Right ventricle myocardium inferior (tissue), 1 donor: ENCODE measurements at regions not wholly inside any gene's neighbourhood (a gene's known extent, or its start where the extent isn't known, plus 50 kb on each side); places are given as distances from the start of the nearest gene placed in this dataset.
"Not testable (repeated sequence)": the region's sequence is repeated elsewhere in the genome, so short reads cannot be mapped to it uniquely, and the experiment has no call there.

ENCODE experiments used
- ATAC-seq: fragments of 200-7000 bp; cut with Tn5 transposase; one replicate; pipeline ENCODE4 v1.9.1; 2020; ENCODE audit warnings: mild to moderate bottlenecking, moderate library complexity
- DNase-seq: peaks from one replicate; pipeline ENCODE4 v3.0.0; 2021; ENCODE audit errors: missing footprints
- intact Hi-C: fragments of 100-400 bp; cut with DNase I; formaldehyde crosslinking; loops from one replicate; pipeline ENCODE4 v1.11.0; 2022
- donor health status: DM: no; HTN: yes; CAD: no; lungs with severe emphysema.

GRCh38 chr20:50429412-50429811 is 80.8 kb upstream of the PTPN1 start:
- DNase-seq (no peak), ATAC-seq (no peak)
- intact Hi-C loops: no loop called here

DNA sequence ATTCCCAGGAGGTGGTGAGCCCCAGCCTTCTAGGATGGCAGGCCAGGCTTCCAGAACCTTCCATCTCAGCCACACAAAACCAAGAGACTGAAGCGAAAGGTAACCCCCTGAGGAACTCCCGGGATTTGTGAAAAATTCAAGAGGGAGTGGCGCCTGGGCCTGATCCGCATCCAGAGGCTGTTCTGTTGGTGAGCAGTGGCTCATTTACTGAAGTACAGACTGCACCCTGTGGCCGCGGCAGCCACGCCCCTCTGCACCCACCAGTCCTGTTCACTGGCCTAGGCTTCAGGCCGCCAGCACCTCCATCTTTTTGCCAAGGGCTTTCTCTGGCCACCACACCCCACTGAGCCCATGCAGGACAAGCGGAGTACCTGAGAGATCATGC is 79.1 kb upstream of the PTPN1 start:
- DNase-seq (no peak), ATAC-seq (no peak)
- intact Hi-C loops: no loop called here

GRCh38 chr20:50433001-50433761 is 77.0 kb upstream of the PTPN1 start:
- no peak for ATAC-seq
- no peak for DNase-seq
- intact Hi-C loops: no loop called here

DNA sequence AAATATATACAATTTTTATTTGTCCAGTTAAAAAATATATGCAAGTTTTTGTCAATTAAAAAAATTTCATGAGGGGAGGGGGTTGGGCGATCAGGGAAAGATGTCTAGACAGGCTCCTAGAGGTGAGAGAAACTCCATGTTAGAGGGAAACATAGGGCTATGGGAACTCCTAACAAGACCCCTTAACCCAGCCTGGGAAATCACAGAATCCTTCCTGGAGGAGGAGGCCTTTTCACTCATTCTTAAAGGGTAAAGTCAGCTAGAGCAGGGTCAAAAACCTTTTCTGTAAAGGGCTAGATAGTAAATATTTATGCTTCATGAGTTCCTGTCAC is 75.9 kb upstream of the PTPN1 start:
- ATAC-seq (no peak), DNase-seq (no peak)
- intact Hi-C loops: no loop called here

- ATAC-seq: no peak
- DNase-seq: no peak
- intact Hi-C loops: no loop called here
These were observed 75.4 kb upstream of the PTPN1 start for GRCh38 chr20:50434653-50435396.

- intact Hi-C loops: no loop called here
- no peak for DNase-seq
- ATAC-seq: no peak
These were observed 74.7 kb upstream of the PTPN1 start for GRCh38 chr20:50435397-50436051.

DNA sequence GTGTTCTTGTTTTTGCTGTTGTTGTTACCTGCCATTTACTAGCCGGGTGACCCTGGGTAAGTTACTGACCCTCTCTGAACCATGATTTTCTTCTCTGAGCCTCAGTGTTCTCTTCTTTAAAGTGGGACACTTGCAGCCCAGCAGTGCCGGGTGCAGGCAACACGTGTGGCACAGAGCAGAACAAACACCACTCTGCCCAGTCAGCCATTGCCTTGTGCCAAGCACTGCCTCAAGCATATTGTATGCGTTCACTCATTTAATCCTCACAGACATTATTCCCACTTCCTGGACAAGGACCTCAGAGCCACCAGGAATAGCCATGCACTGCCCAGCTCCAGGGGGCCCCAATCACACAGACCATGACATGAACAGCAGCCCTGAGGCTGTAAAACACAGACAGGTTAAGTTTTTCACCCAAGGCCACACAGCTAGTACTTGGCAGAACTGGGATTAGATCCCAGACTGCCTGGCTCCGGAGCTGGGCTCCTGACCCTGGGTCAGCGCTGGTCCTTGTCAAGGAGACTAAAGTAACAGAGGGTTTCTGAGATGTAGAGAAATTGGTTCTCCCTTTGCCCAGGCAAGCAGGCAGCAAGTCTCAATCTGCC is 74.0 kb upstream of the PTPN1 start:
- DNase-seq: no peak
- ATAC-seq: no peak
- intact Hi-C loops: no loop called here

GRCh38 chr20:50436696-50437095 is 73.5 kb upstream of the PTPN1 start:
- no peak for ATAC-seq
- no peak for DNase-seq
- intact Hi-C loops: no loop called here

DNA sequence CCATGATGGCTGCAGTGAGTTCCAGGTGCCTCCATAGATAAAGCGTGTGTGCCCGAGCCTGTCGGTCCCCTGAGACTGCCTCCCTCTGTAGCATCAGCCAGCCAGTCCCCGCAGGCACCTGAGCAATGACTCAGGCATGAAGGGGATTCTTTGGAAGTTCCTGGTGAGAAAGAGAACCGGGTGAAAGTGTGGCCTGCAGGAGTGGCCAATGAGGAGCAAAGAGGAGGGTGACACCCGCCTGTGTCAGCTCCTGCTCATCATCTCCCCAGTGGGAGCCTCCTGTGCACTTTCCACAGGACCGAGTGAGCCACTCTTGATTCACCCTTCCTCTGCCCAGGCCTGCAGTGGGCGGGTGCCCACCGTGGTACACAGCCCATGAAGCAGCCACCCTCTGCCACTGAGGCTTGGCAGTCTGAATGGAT is 71.2 kb upstream of the PTPN1 start:
- ATAC-seq: no peak

GRCh38 chr20:50439539-50440453 is 70.4 kb upstream of the PTPN1 start:
- ATAC-seq (no peak), DNase-seq (no peak)
- intact Hi-C loops: no loop called here

More for the DNA sequence above, 71.2 kb upstream of the PTPN1 start:
- intact Hi-C loops: no loop called here
- DNase-seq: no peak

- DNase-seq: no peak
- ATAC-seq: no peak
- intact Hi-C loops: no loop called here
These were observed 67.7 kb upstream of the PTPN1 start for GRCh38 chr20:50442512-50442911.

GRCh38 chr20:50445354-50446151 is 64.6 kb upstream of the PTPN1 start:
- intact Hi-C loops: no loop called here
- DNase-seq (no peak), ATAC-seq (no peak)

- intact Hi-C loops: no loop called here
- no peak for ATAC-seq
- DNase-seq: no peak
These were observed 63.7 kb upstream of the PTPN1 start for GRCh38 chr20:50446351-50447101.

DNA sequence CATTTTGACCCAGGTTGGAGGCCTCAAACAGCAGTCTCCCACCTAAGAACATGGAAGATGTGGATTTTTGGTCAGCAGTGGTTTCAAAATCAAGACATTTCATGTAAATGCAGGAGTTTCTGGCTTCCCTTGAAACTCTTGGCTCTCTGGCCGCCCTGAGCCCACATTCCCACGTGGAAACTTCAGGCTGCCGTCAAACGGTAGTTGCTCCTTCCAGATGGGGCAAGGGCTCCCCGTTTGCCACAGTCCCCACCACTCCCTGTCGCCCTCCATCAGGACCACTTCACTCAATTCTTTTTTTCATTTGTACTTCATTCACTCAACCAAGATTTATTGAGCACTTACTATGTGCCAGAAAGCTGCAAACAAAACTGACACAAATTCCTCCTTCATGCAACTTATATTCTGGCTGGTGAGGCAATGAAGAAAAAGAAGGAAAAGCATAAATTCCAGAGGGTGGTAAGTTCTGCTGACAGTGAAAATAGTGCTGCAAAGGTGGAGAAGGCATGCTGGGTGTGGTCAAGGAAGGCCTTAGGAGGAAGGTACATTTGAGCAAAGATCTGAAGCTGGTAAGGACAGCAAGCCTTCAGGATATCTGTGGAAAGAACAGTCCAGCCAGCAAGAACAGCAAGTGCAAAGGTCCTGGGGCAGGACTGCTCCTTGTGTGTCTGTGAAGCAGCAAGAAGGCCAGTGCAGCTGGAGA is 62.9 kb upstream of the PTPN1 start:
- no peak for ATAC-seq

GRCh38 chr20:50447817-50448216 is 62.4 kb upstream of the PTPN1 start:
- no peak for ATAC-seq
- DNase-seq: no peak
- intact Hi-C loops: no loop called here

More for the DNA sequence above, 62.9 kb upstream of the PTPN1 start:
- intact Hi-C loops: no loop called here
- DNase-seq: no peak

DNA sequence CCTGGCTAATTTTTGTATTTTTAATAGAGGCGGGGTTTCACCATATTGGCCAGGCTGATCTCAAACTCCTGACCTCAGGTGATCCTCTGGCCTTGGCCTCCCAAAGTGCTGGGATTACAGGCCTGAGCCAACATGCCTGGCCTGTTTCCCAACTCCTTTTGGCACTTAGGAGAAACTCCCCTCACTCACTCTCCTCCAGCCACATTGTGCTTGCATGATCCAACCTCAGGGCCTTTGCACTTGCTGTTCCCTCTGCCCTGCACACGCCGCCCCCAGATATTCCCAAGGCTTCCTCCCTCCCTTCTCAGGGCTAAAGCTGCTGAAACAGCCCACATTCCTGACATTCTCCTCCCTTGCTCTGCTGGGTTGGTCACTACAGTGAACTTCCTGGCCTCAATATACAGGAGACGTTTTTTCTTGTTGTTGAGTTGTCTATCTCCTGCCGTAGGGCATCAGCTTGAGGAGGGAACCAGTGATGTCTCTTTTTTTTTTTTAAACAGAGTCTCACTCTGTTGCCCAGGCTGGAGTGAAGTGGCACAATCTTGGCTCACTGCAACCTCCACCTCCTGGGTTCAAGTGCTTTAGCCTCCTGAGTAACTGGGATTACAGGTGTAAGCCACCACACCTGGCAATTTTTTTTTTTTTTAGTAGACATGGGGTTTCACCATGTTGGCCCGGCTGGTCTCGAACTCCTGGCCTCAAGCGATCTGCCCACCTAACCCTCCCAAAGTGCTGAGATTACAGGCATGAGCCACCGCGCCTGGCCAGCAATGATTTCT is 61.4 kb upstream of the PTPN1 start:
- DNase-seq, intact Hi-C loops, ATAC-seq: not testable (repeated sequence)
